CD4-positive, alpha-beta T cell treated with Interleukin-6 at 100 ng/mL for 8 hours (primary cell): ENCODE measurements at regions not wholly inside any gene's neighbourhood (a gene's known extent, or its start where the extent isn't known, plus 50 kb on each side); places are given as distances from the start of the nearest gene placed in this dataset.
"Not testable (repeated sequence)": the region's sequence is repeated elsewhere in the genome, so short reads cannot be mapped to it uniquely, and the experiment has no call there.

Experiments used
- DNase-seq: peaks from one replicate; pipeline ENCODE4 v3.0.0-alpha.2; 2020; ENCODE audit warnings: mixed read lengths, low spot score

- no peak for DNase-seq
Observed at GRCh38 chr7:69338144-69338543, 260.1 kb upstream of the AUTS2 start.

GRCh38 chr7:69341288-69341687 lies 257.0 kb upstream of the AUTS2 start:
- no peak for DNase-seq

- no peak for DNase-seq
Observed at GRCh38 chr7:69342154-69342884, 256.0 kb upstream of the AUTS2 start.

GRCh38 chr7:69349291-69349690 lies 249.0 kb upstream of the AUTS2 start:
- no peak for DNase-seq

- no peak for DNase-seq
Observed at GRCh38 chr7:69358163-69358821, 240.0 kb upstream of the AUTS2 start.

- no peak for DNase-seq
Observed at GRCh38 chr7:69359003-69359700, 239.1 kb upstream of the AUTS2 start.

GRCh38 chr7:69360913-69361312 lies 237.4 kb upstream of the AUTS2 start:
- no peak for DNase-seq

GRCh38 chr7:69363136-69363535 lies 235.1 kb upstream of the AUTS2 start:
- no peak for DNase-seq

GRCh38 chr7:69364813-69365643 lies 233.2 kb upstream of the AUTS2 start:
- DNase-seq, result no peak

GRCh38 chr7:69365651-69366192 lies 232.6 kb upstream of the AUTS2 start:
- no peak for DNase-seq

- DNase-seq, result no peak
Observed at GRCh38 chr7:69367780-69368179, 230.5 kb upstream of the AUTS2 start.

GRCh38 chr7:69373171-69374043 lies 224.9 kb upstream of the AUTS2 start:
- no peak for DNase-seq

GRCh38 chr7:69374044-69374425 lies 224.2 kb upstream of the AUTS2 start:
- DNase-seq, result no peak

- no peak for DNase-seq
Observed at GRCh38 chr7:69377191-69377590, 221.1 kb upstream of the AUTS2 start.

- DNase-seq, result no peak
Observed at GRCh38 chr7:69388452-69389137, 209.7 kb upstream of the AUTS2 start.

- DNase-seq, result no peak
Observed at GRCh38 chr7:69389216-69389615, 209.1 kb upstream of the AUTS2 start.

- not testable (repeated sequence) for DNase-seq
Observed at GRCh38 chr7:69393912-69394311, 204.4 kb upstream of the AUTS2 start.

- no peak for DNase-seq
Observed at GRCh38 chr7:69395061-69395714, 203.1 kb upstream of the AUTS2 start.

GRCh38 chr7:69398986-69399385 lies 199.3 kb upstream of the AUTS2 start:
- DNase-seq, result no peak

GRCh38 chr7:69399401-69399800 lies 198.9 kb upstream of the AUTS2 start:
- no peak for DNase-seq
